ENCODE measurements at regions not wholly inside any gene's neighbourhood (a gene's known extent, or its start where the extent isn't known, plus 50 kb on each side); places are given as distances from the start of the nearest gene placed in this dataset.

DNA sequence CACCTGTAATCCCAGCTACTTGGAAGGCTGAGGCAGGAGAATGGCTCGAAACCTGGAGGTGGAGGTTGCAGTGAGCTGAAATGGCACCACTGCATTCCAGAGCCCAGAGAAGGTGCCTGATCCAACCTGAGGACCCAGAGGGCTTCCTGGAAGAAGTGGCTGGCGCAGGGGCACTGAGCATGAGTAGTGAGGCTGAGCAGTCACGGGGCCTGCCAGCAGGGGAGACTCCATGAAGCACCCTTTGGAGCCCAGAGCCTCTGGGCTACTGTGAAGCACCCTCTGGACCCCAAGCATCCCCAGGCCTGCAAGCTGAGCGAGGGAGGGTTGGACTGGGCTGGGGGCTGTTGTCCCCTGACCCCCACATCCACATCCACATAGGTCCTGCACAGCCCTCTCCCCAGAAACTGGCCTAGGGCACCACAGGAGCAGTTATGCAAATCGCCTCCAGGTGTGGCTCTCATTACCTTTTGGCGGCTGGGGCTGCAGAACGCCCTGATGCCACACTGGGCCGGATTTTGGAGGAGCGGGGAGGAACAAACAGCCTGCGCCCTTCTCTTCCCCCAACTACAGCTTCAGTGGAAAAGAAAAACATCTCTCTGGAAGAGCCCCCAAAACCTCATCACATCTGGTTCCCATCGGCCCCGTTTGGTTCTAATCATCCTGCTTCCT is 78.2 kb upstream of the TARDBP start:
- no peak; the same call in 2 of the 3 replicates for ATAC-seq
- TF ChIP-seq, protein P1, sequence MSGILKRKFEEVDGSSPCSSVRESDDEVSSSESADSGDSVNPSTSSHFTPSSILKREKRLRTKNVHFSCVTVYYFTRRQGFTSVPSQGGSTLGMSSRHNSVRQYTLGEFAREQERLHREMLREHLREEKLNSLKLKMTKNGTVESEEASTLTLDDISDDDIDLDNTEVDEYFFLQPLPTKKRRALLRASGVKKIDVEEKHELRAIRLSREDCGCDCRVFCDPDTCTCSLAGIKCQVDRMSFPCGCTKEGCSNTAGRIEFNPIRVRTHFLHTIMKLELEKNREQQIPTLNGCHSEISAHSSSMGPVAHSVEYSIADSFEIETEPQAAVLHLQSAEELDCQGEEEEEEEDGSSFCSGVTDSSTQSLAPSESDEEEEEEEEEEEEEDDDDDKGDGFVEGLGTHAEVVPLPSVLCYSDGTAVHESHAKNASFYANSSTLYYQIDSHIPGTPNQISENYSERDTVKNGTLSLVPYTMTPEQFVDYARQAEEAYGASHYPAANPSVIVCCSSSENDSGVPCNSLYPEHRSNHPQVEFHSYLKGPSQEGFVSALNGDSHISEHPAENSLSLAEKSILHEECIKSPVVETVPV (CRISPR knock-in tag; IDR thresholded peaks at IDR 0.05): no peak
- TF ChIP-seq ZFP3 (CRISPR knock-in tag; IDR thresholded peaks at IDR 0.05) (no peak), PPARA (CRISPR knock-in tag; IDR thresholded peaks at IDR 0.05; ENCODE audit: borderline replicate concordance) (no peak), OSR1 (CRISPR knock-in tag; IDR thresholded peaks at IDR 0.05) (no peak), SNAI2 (CRISPR knock-in tag; IDR thresholded peaks at IDR 0.05) (no peak), CSDC2 (CRISPR knock-in tag; IDR thresholded peaks at IDR 0.05) (no peak), ISL1 (CRISPR knock-in tag; IDR thresholded peaks at IDR 0.05) (no peak), GLIS3 (CRISPR knock-in tag; IDR thresholded peaks at IDR 0.05) (no peak), ESRRG (CRISPR knock-in tag; IDR thresholded peaks at IDR 0.05) (no peak), ZNF565 (CRISPR knock-in tag; conservative IDR thresholded peaks at IDR 0.05; ENCODE audit: low read depth) (no peak), TOX (CRISPR knock-in tag; IDR thresholded peaks at IDR 0.05; ENCODE audit: borderline replicate concordance) (no peak), ZFP30 (CRISPR knock-in tag; IDR thresholded peaks at IDR 0.05) (no peak), TCF4 (CRISPR knock-in tag; IDR thresholded peaks at IDR 0.05; ENCODE audit: borderline replicate concordance) (no peak), ARNTL (CRISPR knock-in tag; IDR thresholded peaks at IDR 0.05; ENCODE audit: borderline replicate concordance, low read depth) (no peak), RARB (CRISPR knock-in tag; IDR thresholded peaks at IDR 0.05) (no peak), BACH2 (CRISPR knock-in tag; IDR thresholded peaks at IDR 0.05; ENCODE audit: borderline replicate concordance) (no peak), ZC3H10 (CRISPR knock-in tag; IDR thresholded peaks at IDR 0.05) (no peak)
- TF ChIP-seq, protein P2, sequence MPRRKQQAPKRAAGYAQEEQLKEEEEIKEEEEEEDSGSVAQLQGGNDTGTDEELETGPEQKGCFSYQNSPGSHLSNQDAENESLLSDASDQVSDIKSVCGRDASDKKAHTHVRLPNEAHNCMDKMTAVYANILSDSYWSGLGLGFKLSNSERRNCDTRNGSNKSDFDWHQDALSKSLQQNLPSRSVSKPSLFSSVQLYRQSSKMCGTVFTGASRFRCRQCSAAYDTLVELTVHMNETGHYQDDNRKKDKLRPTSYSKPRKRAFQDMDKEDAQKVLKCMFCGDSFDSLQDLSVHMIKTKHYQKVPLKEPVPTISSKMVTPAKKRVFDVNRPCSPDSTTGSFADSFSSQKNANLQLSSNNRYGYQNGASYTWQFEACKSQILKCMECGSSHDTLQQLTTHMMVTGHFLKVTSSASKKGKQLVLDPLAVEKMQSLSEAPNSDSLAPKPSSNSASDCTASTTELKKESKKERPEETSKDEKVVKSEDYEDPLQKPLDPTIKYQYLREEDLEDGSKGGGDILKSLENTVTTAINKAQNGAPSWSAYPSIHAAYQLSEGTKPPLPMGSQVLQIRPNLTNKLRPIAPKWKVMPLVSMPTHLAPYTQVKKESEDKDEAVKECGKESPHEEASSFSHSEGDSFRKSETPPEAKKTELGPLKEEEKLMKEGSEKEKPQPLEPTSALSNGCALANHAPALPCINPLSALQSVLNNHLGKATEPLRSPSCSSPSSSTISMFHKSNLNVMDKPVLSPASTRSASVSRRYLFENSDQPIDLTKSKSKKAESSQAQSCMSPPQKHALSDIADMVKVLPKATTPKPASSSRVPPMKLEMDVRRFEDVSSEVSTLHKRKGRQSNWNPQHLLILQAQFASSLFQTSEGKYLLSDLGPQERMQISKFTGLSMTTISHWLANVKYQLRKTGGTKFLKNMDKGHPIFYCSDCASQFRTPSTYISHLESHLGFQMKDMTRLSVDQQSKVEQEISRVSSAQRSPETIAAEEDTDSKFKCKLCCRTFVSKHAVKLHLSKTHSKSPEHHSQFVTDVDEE (CRISPR knock-in tag; IDR thresholded peaks at IDR 0.05): no peak
- TF ChIP-seq, protein P3, sequence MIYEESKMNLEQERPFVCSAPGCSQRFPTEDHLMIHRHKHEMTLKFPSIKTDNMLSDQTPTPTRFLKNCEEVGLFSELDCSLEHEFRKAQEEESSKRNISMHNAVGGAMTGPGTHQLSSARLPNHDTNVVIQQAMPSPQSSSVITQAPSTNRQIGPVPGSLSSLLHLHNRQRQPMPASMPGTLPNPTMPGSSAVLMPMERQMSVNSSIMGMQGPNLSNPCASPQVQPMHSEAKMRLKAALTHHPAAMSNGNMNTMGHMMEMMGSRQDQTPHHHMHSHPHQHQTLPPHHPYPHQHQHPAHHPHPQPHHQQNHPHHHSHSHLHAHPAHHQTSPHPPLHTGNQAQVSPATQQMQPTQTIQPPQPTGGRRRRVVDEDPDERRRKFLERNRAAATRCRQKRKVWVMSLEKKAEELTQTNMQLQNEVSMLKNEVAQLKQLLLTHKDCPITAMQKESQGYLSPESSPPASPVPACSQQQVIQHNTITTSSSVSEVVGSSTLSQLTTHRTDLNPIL (CRISPR knock-in tag; IDR thresholded peaks at IDR 0.05; ENCODE audit: low read depth): no peak
- TF ChIP-seq, protein P4, sequence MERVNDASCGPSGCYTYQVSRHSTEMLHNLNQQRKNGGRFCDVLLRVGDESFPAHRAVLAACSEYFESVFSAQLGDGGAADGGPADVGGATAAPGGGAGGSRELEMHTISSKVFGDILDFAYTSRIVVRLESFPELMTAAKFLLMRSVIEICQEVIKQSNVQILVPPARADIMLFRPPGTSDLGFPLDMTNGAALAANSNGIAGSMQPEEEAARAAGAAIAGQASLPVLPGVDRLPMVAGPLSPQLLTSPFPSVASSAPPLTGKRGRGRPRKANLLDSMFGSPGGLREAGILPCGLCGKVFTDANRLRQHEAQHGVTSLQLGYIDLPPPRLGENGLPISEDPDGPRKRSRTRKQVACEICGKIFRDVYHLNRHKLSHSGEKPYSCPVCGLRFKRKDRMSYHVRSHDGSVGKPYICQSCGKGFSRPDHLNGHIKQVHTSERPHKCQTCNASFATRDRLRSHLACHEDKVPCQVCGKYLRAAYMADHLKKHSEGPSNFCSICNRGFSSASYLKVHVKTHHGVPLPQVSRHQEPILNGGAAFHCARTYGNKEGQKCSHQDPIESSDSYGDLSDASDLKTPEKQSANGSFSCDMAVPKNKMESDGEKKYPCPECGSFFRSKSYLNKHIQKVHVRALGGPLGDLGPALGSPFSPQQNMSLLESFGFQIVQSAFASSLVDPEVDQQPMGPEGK (CRISPR knock-in tag; IDR thresholded peaks at IDR 0.05; ENCODE audit: borderline replicate concordance): no peak

DNA sequence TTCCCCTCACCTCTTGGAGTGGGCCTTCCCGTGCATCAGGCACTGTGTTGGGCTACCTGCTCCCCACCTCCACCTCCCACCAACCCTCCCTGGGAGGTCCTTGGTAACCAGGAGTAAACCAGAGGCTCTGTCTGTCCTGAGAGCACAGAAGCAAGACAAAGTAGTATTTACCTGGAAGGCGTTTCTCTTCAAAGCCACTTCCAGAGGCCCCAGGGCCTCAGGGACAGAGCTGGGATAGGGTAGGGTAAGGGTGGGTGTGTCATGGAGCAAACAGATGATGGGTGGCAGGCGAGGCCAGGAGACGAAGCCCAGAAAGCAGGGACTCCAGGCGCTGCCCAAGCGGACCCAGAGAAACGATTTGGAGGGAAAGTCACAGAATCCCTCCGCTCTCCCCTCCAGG is 77.2 kb upstream of the TARDBP start:
- no peak for ATAC-seq
- TF ChIP-seq ISL1 (CRISPR knock-in tag; IDR thresholded peaks at IDR 0.05): no peak
- no peak for TF ChIP-seq RARB (CRISPR knock-in tag; IDR thresholded peaks at IDR 0.05)
- TF ChIP-seq ARNTL (CRISPR knock-in tag; IDR thresholded peaks at IDR 0.05; ENCODE audit: borderline replicate concordance, low read depth): no peak
- TF ChIP-seq ZNF8 (CRISPR knock-in tag; IDR thresholded peaks at IDR 0.05): no peak
- TF ChIP-seq, protein P4 (CRISPR knock-in tag; IDR thresholded peaks at IDR 0.05; ENCODE audit: borderline replicate concordance): no peak
- TF ChIP-seq ZFP30 (CRISPR knock-in tag; IDR thresholded peaks at IDR 0.05): no peak
- TF ChIP-seq CSDC2 (CRISPR knock-in tag; IDR thresholded peaks at IDR 0.05): no peak
- TF ChIP-seq ZFP3 (CRISPR knock-in tag; IDR thresholded peaks at IDR 0.05): no peak
